ENCODE measurements at regions not wholly inside any gene's neighbourhood (a gene's known extent, or its start where the extent isn't known, plus 50 kb on each side); places are given as distances from the start of the nearest gene placed in this dataset.

GRCh38 chr11:80144897-80145594 is 704.2 kb upstream of the TENM4 start:
- Histone ChIP-seq H3K9me2 (replicated peaks; ENCODE audit: insufficient read depth) (no peaks in the 10 kb centered on the region), H3K27me3 (no peaks in the 10 kb centered on the region), H2AFZ (no peak overlapping the region), H3K79me2 (no peaks in the 10 kb centered on the region), H3K4me1 (ENCODE audit: insufficient read depth) (no peaks in the 10 kb centered on the region), H3K27ac (no peak overlapping the region), H3K4me3 (no peak overlapping the region), H3K9me3 (ENCODE audit: low read depth) (no peaks in the 10 kb centered on the region), H4K20me1 (ENCODE audit: insufficient read depth, poor library complexity, severe bottlenecking) (no peaks in the 10 kb centered on the region), H3K4me2 (no peak overlapping the region), H3K36me3 (replicated peaks; ENCODE audit: insufficient read depth, low read depth) (no peaks in the 10 kb centered on the region)
- DNase-seq (ENCODE audit: low spot score) = no peak
- TF ChIP-seq EZH2phosphoT487 (IDR thresholded peaks at IDR 0.05; ENCODE audit: low read depth, severe bottlenecking, unreplicated experiment) = no peak
- TF ChIP-seq EZH2 (IDR thresholded peaks at IDR 0.05; ENCODE audit: borderline replicate concordance) = no peak
- 87% methylated on average over 2 of the region's 2 CpGs for WGBS (ENCODE audit: low lambda C conversion rate, missing lambda C conversion rate)

DNA sequence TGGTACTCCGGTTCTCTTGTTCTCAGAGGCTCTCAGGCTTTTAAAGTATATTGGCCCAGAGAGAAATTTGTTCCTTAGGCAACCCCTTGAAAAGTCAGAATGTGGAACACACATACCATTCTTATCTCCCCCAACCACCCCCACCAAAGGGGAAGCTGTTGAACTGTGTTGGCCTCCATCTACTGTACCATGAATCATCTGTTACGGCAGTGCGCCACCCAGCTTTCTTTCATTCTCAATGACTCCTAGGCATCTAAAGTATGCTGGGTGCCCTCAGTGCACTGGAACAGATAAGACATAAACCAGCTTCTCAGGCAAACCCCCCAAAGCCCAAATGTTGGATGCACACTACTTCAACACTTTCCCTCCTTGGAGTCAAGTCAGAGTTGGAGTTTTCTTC is 696.2 kb upstream of the TENM4 start:
- no peaks in the 10 kb centered on the region for H4K20me1 ChIP-seq (ENCODE audit: insufficient read depth, poor library complexity, severe bottlenecking)
- H3K27ac ChIP-seq = no peak overlapping the region
- H3K9me2 ChIP-seq (replicated peaks; ENCODE audit: insufficient read depth) = no peaks in the 10 kb centered on the region
- WGBS (ENCODE audit: low lambda C conversion rate, missing lambda C conversion rate) = 56% methylated on average over 3 of the region's 3 CpGs
- H3K36me3 ChIP-seq (replicated peaks; ENCODE audit: insufficient read depth, low read depth) = no peaks in the 10 kb centered on the region
- no peak overlapping the region for H3K4me2 ChIP-seq
- H3K4me3 ChIP-seq = no peak overlapping the region
- DNase-seq (ENCODE audit: low spot score) = no peak
- H3K27me3 ChIP-seq = no peaks in the 10 kb centered on the region
- H3K79me2 ChIP-seq = no peaks in the 10 kb centered on the region
- no peak overlapping the region for H2AFZ ChIP-seq
- TF ChIP-seq EZH2phosphoT487 (IDR thresholded peaks at IDR 0.05; ENCODE audit: low read depth, severe bottlenecking, unreplicated experiment) = no peak
- no peak for TF ChIP-seq CTCF (IDR thresholded peaks at IDR 0.05; ENCODE audit: poor library complexity)
- TF ChIP-seq EZH2 (IDR thresholded peaks at IDR 0.05; ENCODE audit: borderline replicate concordance) = no peak
- H3K4me1 ChIP-seq (ENCODE audit: insufficient read depth) = no peaks in the 10 kb centered on the region
- H3K9me3 ChIP-seq (ENCODE audit: low read depth) = no peaks in the 10 kb centered on the region

DNA sequence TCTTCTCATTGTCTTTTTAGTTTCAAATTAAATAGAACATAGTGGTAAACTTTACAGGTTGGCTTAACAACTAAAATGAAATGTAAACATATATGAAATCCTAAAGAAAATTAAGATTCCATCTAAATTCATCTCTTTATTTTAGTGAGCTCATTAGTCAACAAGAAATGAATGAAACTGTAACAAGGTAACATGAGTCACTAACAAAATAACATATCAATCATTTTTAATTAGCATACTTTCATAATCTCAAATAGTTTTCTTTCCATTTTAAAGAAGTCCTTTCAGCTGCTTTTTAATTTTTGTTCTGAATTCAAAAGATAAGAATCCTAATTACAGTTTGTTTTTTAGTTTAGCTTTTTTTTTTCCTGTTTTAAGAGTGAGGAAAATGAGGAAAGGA is 688.6 kb upstream of the TENM4 start:
- H3K9me2 ChIP-seq (replicated peaks; ENCODE audit: insufficient read depth) = no peaks in the 10 kb centered on the region
- H4K20me1 ChIP-seq (ENCODE audit: insufficient read depth, poor library complexity, severe bottlenecking) = no peaks in the 10 kb centered on the region
- no peak overlapping the region for H3K4me3 ChIP-seq
- H3K36me3 ChIP-seq (replicated peaks; ENCODE audit: insufficient read depth, low read depth) = no peaks in the 10 kb centered on the region
- DNase-seq (ENCODE audit: low spot score) = no peak
- no peaks in the 10 kb centered on the region for H3K79me2 ChIP-seq
- no peaks in the 10 kb centered on the region for H3K9me3 ChIP-seq (ENCODE audit: low read depth)
- H3K27me3 ChIP-seq = no peaks in the 10 kb centered on the region
- no peak overlapping the region for H3K4me2 ChIP-seq
- no peak overlapping the region for H3K27ac ChIP-seq
- no peaks in the 10 kb centered on the region for H3K4me1 ChIP-seq (ENCODE audit: insufficient read depth)
- TF ChIP-seq EZH2phosphoT487 (IDR thresholded peaks at IDR 0.05; ENCODE audit: low read depth, severe bottlenecking, unreplicated experiment) (no peak), EZH2 (IDR thresholded peaks at IDR 0.05; ENCODE audit: borderline replicate concordance) (no peak), CTCF (IDR thresholded peaks at IDR 0.05; ENCODE audit: poor library complexity) (no peak)
- H2AFZ ChIP-seq = no peak overlapping the region

- H3K4me2 ChIP-seq = no peak overlapping the region
- H3K79me2 ChIP-seq = no peaks in the 10 kb centered on the region
- H3K27me3 ChIP-seq = no peaks in the 10 kb centered on the region
- H4K20me1 ChIP-seq (ENCODE audit: insufficient read depth, poor library complexity, severe bottlenecking) = no peaks in the 10 kb centered on the region
- WGBS (ENCODE audit: low lambda C conversion rate, missing lambda C conversion rate) = 56% methylated on average over 2 of the region's 2 CpGs
- no peaks in the 10 kb centered on the region for H3K4me1 ChIP-seq (ENCODE audit: insufficient read depth)
- no peak for DNase-seq (ENCODE audit: low spot score)
- no peaks in the 10 kb centered on the region for H3K9me2 ChIP-seq (replicated peaks; ENCODE audit: insufficient read depth)
- no peak for TF ChIP-seq EZH2phosphoT487 (IDR thresholded peaks at IDR 0.05; ENCODE audit: low read depth, severe bottlenecking, unreplicated experiment)
- no peak for TF ChIP-seq CTCF (IDR thresholded peaks at IDR 0.05; ENCODE audit: poor library complexity)
- TF ChIP-seq EZH2 (IDR thresholded peaks at IDR 0.05; ENCODE audit: borderline replicate concordance) = no peak
- H2AFZ ChIP-seq = no peak overlapping the region
- H3K36me3 ChIP-seq (replicated peaks; ENCODE audit: insufficient read depth, low read depth) = no peaks in the 10 kb centered on the region
- H3K9me3 ChIP-seq (ENCODE audit: low read depth) = no peaks in the 10 kb centered on the region
- no peak overlapping the region for H3K4me3 ChIP-seq
- H3K27ac ChIP-seq = no peak overlapping the region
Measured at GRCh38 chr11:80122211-80122610, 681.4 kb upstream of the TENM4 start.
